HFF-Myc (cell line): ENCODE measurements at regions not wholly inside any gene's neighbourhood (a gene's known extent, or its start where the extent isn't known, plus 50 kb on each side); places are given as distances from the start of the nearest gene placed in this dataset.

ENCODE experiments used
- DNase-seq: peaks from one replicate; pipeline ENCODE4 v3.0.0-alpha.2; 2011; ENCODE audit warnings: low read depth; ENCODE audit errors: extremely low read depth
- H3K4me3 ChIP-seq: replicated peaks from 2 replicates; pipeline ENCODE4 v1.5.1; 2011; ENCODE audit warnings: low read depth, mild to moderate bottlenecking, control low read depth, low read length
- CTCF ChIP-seq: IDR thresholded peaks from 2 replicates; pipeline ENCODE4 v1.5.1; 2012; ENCODE audit warnings: mild to moderate bottlenecking, low read depth, low read length, control low read depth; ENCODE audit errors: missing control alignments

- DNase-seq = no peak
- TF ChIP-seq CTCF = no peak
- H3K4me3 ChIP-seq = peak overlapping the region; percentile 35; the same call in 1 of the 2 replicates
These were observed 2114.1 kb upstream of the PIK3C3 start for GRCh38 chr18:39840856-39841481.

- no peak overlapping the region for H3K4me3 ChIP-seq
- no peak for TF ChIP-seq CTCF
- DNase-seq = no peak
These were observed 2114.6 kb upstream of the PIK3C3 start for GRCh38 chr18:39840406-39840805.

- no peak overlapping the region for H3K4me3 ChIP-seq
- TF ChIP-seq CTCF = no peak
- no peak for DNase-seq
These were observed 2115.3 kb upstream of the PIK3C3 start for GRCh38 chr18:39839782-39840181.

GRCh38 chr18:39838831-39839230 is 2116.2 kb upstream of the PIK3C3 start:
- DNase-seq = no peak
- H3K4me3 ChIP-seq = no peak overlapping the region
- no peak for TF ChIP-seq CTCF

GRCh38 chr18:39835303-39836030 is 2119.6 kb upstream of the PIK3C3 start:
- no peak overlapping the region for H3K4me3 ChIP-seq
- no peak for DNase-seq
- no peak for TF ChIP-seq CTCF

GRCh38 chr18:39834636-39835035 is 2120.4 kb upstream of the PIK3C3 start:
- no peak for DNase-seq
- no peak overlapping the region for H3K4me3 ChIP-seq
- TF ChIP-seq CTCF = no peak
